OCI-LY1 (cell line): ENCODE measurements at regions not wholly inside any gene's neighbourhood (a gene's known extent, or its start where the extent isn't known, plus 50 kb on each side); places are given as distances from the start of the nearest gene placed in this dataset.

Experiments
- CTCF ChIP-seq: fragments of 200-600 bp; sonication (generic), shearing (Covaris generic); IDR thresholded peaks from 2 replicates; pipeline ENCODE4 v1.5.1; 2017; ENCODE audit warnings: mild to moderate bottlenecking, antibody characterized with exemption, low read length, moderate library complexity, mixed read lengths
- EZH2 ChIP-seq: fragments of 200-600 bp; sonication (generic), shearing (Covaris generic); IDR thresholded peaks from 2 replicates; pipeline ENCODE4 v1.8.0; 2017; ENCODE audit warnings: borderline replicate concordance, mixed run types, mild to moderate bottlenecking, antibody characterized with exemption, low read length, moderate library complexity, mixed read lengths

DNA sequence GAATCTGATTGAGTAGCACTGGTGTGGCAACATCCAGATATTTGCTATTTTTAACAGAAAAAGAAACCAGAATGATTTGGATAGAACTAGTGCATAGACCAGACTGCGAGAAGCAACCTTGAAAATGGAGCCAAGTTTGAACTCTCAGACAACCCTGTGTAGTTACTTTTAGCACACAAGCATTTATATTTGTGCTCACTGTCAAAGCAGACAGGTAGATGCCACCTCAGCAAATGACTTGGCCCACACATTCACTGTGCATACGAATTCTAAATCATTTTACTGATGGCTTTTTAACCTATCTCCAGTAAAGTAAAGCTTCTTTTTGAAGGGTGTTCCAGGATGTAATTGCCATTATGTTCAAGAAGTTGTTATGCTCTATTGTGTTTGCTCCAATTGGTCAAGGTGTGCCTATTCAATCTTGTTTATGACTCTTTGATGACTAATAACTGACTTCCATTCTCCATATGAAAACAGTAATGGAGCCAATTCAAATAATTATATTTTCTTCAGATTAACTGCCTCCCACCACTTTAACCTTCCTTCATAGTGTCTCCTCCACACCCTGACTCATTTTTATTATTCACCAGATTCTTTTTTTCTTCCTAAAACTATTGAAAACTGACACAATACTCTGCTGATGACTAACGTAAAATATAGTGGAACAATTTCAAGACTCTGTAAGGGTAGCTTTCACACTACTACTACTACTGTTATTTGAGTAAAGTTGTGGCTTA, 138.5 kb downstream of the CCER1 start:
- no peak for TF ChIP-seq CTCF
- TF ChIP-seq EZH2, result no peak
